ENCODE measurements at regions not wholly inside any gene's neighbourhood (a gene's known extent, or its start where the extent isn't known, plus 50 kb on each side); places are given as distances from the start of the nearest gene placed in this dataset.

DNA sequence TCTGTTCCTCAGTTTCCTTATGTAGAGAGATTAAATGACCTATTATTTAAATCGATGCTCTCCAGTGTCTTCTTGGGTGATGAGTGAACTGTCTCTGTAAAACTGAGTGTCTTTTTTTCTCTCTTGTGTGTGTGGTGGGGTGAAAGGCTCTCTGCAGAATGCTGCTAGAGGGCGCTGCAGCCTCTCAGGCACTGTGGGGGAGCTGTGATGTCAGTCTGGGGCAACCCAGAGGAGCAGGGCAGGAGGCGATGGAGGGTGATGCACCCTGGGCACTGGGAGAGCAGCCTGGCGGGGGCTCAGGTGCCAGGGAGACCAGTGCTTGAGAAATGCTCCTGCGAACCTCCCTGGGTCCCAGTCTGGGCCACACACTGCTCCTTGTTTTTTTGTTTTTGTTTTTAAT lies 110.1 kb upstream of the POM121L12 start:
- TF ChIP-seq ZNF10 (tag by site-specific recombination; IDR thresholded peaks at IDR 0.05): no peak
- no peak for TF ChIP-seq ZNF664 (tag by site-specific recombination; IDR thresholded peaks at IDR 0.05)
- TF ChIP-seq, protein P1, sequence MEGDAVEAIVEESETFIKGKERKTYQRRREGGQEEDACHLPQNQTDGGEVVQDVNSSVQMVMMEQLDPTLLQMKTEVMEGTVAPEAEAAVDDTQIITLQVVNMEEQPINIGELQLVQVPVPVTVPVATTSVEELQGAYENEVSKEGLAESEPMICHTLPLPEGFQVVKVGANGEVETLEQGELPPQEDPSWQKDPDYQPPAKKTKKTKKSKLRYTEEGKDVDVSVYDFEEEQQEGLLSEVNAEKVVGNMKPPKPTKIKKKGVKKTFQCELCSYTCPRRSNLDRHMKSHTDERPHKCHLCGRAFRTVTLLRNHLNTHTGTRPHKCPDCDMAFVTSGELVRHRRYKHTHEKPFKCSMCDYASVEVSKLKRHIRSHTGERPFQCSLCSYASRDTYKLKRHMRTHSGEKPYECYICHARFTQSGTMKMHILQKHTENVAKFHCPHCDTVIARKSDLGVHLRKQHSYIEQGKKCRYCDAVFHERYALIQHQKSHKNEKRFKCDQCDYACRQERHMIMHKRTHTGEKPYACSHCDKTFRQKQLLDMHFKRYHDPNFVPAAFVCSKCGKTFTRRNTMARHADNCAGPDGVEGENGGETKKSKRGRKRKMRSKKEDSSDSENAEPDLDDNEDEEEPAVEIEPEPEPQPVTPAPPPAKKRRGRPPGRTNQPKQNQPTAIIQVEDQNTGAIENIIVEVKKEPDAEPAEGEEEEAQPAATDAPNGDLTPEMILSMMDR (tag by site-specific recombination; IDR thresholded peaks at IDR 0.05): no peak
- no peak for TF ChIP-seq ZEB2 (tag by site-specific recombination; IDR thresholded peaks at IDR 0.05)
- TF ChIP-seq, protein P2, sequence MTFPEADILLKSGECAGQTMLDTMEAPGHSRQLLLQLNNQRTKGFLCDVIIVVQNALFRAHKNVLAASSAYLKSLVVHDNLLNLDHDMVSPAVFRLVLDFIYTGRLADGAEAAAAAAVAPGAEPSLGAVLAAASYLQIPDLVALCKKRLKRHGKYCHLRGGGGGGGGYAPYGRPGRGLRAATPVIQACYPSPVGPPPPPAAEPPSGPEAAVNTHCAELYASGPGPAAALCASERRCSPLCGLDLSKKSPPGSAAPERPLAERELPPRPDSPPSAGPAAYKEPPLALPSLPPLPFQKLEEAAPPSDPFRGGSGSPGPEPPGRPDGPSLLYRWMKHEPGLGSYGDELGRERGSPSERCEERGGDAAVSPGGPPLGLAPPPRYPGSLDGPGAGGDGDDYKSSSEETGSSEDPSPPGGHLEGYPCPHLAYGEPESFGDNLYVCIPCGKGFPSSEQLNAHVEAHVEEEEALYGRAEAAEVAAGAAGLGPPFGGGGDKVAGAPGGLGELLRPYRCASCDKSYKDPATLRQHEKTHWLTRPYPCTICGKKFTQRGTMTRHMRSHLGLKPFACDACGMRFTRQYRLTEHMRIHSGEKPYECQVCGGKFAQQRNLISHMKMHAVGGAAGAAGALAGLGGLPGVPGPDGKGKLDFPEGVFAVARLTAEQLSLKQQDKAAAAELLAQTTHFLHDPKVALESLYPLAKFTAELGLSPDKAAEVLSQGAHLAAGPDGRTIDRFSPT (tag by site-specific recombination; IDR thresholded peaks at IDR 0.05): no peak
- TF ChIP-seq KLF1 (tag by site-specific recombination; IDR thresholded peaks at IDR 0.05): no peak
- TF ChIP-seq ZNF184 (tag by site-specific recombination; IDR thresholded peaks at IDR 0.05): no peak
- TF ChIP-seq ZBTB17 (tag by site-specific recombination; IDR thresholded peaks at IDR 0.05): no peak
- no peak for TF ChIP-seq ZNF324 (tag by site-specific recombination; IDR thresholded peaks at IDR 0.05)
- TF ChIP-seq, protein P3, sequence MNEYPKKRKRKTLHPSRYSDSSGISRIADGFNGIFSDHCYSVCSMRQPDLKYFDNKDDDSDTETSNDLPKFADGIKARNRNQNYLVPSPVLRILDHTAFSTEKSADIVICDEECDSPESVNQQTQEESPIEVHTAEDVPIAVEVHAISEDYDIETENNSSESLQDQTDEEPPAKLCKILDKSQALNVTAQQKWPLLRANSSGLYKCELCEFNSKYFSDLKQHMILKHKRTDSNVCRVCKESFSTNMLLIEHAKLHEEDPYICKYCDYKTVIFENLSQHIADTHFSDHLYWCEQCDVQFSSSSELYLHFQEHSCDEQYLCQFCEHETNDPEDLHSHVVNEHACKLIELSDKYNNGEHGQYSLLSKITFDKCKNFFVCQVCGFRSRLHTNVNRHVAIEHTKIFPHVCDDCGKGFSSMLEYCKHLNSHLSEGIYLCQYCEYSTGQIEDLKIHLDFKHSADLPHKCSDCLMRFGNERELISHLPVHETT (tag by site-specific recombination; IDR thresholded peaks at IDR 0.05): no peak
- TF ChIP-seq, protein P4, sequence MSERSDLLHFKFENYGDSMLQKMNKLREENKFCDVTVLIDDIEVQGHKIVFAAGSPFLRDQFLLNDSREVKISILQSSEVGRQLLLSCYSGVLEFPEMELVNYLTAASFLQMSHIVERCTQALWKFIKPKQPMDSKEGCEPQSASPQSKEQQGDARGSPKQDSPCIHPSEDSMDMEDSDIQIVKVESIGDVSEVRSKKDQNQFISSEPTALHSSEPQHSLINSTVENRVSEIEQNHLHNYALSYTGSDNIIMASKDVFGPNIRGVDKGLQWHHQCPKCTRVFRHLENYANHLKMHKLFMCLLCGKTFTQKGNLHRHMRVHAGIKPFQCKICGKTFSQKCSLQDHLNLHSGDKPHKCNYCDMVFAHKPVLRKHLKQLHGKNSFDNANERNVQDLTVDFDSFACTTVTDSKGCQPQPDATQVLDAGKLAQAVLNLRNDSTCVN (tag by site-specific recombination; optimal IDR thresholded peaks at IDR 0.05): no peak
- TF ChIP-seq SCRT1 (tag by site-specific recombination; IDR thresholded peaks at IDR 0.05; ENCODE audit: borderline replicate concordance): no peak
- TF ChIP-seq, protein P5, sequence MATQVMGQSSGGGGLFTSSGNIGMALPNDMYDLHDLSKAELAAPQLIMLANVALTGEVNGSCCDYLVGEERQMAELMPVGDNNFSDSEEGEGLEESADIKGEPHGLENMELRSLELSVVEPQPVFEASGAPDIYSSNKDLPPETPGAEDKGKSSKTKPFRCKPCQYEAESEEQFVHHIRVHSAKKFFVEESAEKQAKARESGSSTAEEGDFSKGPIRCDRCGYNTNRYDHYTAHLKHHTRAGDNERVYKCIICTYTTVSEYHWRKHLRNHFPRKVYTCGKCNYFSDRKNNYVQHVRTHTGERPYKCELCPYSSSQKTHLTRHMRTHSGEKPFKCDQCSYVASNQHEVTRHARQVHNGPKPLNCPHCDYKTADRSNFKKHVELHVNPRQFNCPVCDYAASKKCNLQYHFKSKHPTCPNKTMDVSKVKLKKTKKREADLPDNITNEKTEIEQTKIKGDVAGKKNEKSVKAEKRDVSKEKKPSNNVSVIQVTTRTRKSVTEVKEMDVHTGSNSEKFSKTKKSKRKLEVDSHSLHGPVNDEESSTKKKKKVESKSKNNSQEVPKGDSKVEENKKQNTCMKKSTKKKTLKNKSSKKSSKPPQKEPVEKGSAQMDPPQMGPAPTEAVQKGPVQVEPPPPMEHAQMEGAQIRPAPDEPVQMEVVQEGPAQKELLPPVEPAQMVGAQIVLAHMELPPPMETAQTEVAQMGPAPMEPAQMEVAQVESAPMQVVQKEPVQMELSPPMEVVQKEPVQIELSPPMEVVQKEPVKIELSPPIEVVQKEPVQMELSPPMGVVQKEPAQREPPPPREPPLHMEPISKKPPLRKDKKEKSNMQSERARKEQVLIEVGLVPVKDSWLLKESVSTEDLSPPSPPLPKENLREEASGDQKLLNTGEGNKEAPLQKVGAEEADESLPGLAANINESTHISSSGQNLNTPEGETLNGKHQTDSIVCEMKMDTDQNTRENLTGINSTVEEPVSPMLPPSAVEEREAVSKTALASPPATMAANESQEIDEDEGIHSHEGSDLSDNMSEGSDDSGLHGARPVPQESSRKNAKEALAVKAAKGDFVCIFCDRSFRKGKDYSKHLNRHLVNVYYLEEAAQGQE (tag by site-specific recombination; IDR thresholded peaks at IDR 0.05): no peak

All from HEK293 (cell line).